CD4-positive, alpha-beta T cell treated with Interleukin-4 for 1 hour (primary cell): ENCODE measurements at regions not wholly inside any gene's neighbourhood (a gene's known extent, or its start where the extent isn't known, plus 50 kb on each side); places are given as distances from the start of the nearest gene placed in this dataset.

Source experiments
- DNase-seq, 2 donors: peaks; one replicate each; pipeline ENCODE4 v3.0.0-alpha.2; 2020 to 2022

DNA sequence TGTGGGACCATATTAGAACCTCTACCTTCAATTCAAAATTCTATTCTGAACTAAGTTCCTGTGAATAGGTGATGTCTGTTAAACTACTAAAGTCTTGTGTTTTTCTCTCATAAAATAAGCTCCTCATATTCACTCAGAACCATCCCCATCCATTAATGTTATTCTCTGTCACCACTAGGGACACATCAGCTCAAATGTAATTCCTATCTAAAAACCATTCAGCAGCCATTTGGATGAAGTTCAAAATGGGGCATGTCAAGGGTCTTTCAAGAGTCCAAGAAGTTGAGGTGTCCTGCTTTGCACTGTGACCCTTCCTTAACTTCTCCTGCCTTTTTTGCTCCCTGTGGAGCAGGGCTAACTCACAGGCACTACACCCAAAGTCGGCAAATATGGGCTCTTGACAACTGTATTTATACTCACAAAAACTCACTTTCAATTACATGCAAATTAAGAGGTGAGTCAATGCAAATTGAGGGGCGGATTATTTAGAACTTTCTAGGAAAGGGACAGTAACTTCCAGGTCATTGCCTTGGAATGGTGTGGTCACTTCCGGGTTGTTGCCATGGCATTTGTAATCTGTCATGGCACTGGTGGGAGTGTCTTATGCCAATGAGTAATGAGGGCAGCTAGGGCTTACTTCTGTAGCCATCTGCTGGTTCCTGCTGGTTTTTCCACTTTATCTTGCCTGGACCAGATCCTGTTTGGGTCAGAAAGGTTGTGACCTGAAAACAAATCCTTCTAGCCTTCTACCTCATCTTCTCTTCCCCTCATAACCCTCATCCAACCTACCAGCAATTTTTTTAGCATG is 128.2 kb upstream of the COX10 start:
- DNase-seq, result no peak

DNA sequence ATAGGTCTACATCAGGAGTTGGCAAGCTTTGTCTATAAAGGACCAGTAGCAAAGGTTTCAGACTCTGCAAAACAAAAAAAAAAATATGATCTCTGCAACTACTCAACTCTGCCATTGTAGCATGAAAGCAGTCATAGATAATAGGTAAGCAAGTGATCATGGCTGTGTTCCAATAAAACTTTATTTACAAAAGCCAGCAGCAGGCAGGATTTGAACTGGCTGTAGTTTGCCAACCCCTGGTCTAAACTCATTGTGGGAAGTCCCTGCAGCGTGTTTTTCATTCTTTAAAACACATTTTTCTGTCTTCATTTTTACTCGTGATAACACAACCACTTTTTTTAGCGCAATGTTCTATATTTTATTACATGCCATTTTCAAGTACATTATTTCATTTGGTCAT is 127.5 kb upstream of the COX10 start:
- no peak for DNase-seq

GRCh38 chr17:13943909-13944308 is 125.4 kb upstream of the COX10 start:
- no peak for DNase-seq

DNA sequence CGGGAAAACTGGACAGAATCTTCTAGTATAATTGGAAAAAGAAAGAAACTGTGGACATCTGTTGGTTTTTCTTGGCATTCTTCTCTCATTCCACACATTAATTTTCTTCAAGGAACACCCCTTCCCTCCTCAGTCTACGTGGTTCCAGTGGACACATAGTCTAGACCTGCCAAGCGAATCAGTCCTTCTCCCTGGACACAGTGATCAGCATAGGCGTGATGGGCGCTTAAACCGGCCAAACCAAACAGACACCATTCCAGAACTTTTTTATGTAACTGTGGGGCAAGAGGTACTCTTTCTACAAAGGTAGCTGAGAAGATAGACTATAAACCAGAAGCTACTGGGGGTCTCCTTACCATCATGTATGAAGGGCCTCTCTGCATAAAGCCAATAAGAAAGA is 121.8 kb upstream of the COX10 start:
- DNase-seq, result no peak

DNA sequence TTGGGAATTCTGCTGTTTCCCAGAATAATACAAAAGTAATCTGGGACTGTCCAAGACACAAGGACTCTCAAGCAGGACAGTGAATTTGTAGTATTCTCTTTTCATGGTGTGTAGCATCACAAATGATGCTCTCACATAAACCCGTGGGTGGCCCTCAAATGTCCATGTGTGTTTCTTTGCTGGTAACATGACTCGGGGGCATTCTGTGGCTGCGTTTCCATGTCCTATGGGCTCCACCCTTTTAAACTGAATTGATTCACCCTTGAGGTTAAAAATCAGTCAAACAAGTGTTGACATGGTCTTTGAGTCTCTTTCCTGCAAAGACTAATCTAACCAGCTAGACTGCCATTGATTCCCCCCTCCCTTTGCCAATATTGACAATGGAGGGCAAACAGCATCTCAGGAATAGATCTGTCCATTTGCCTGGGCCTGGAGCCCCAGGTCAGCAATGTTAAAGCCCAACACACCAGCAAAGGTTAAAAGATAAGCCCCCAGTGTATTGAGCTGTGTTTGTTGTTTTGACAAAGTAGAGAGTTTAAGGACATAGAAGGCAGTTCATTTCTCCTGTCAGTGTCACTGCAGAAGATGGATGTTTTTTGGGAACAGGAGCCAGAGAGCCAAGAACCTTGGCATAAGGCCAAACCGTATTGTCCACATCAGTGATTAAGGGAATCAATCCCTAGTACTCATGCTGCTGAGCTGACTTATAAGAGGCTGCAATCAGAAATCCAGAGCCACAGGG is 117.1 kb upstream of the COX10 start:
- no peak for DNase-seq

GRCh38 chr17:13953841-13954240 is 115.5 kb upstream of the COX10 start:
- no peak for DNase-seq

- no peak for DNase-seq
Observed at GRCh38 chr17:13957636-13958035, 111.7 kb upstream of the COX10 start.

GRCh38 chr17:13958773-13959172 is 110.5 kb upstream of the COX10 start:
- DNase-seq, result no peak

GRCh38 chr17:13961265-13961664 is 108.0 kb upstream of the COX10 start:
- no peak for DNase-seq

DNA sequence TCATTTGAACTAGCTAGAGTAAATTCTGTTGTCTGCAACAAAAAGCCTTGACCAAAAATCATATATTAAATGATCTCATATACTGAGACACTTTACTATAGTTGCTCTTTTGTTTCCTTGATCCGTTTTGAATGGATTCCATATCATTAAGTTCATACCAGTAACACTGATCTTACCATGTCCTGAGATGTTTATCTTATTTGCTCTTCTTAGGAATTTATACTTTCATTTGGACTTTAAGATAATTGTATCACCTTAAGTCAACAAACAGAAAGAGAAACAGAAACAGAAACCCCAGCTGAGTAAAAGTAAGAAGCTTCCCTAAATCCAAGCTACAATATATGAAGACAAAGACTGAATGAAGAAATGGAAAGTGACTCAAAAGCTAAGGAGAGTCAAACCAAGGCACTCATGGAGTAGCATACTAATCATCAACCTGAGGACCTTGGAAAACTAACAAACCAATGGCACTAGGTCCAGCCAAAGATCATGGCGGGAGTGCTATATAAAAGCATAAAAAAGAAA is 106.5 kb upstream of the COX10 start:
- no peak for DNase-seq

- no peak for DNase-seq
Observed at GRCh38 chr17:13967416-13967815, 101.9 kb upstream of the COX10 start.

DNA sequence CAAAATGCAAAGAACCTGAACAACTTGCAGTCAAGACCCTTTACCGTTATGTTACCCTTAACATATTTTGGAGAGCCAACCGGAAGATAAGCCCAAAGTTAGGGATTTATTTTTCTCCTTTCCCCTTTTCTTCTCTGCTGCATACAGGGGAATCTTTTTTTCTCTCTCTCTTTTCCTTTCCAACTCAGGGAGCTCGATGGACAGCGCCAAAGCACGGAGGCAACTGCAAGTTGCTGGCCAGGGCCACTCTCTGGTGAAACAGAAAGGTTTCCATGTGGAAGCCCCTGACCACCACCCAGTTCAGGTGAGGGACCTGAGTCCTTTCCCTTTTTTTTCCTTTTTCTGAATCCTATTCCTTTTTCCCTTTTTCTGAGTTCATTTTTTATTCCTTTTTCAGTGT is 98.8 kb upstream of the COX10 start:
- DNase-seq, result no peak

DNA sequence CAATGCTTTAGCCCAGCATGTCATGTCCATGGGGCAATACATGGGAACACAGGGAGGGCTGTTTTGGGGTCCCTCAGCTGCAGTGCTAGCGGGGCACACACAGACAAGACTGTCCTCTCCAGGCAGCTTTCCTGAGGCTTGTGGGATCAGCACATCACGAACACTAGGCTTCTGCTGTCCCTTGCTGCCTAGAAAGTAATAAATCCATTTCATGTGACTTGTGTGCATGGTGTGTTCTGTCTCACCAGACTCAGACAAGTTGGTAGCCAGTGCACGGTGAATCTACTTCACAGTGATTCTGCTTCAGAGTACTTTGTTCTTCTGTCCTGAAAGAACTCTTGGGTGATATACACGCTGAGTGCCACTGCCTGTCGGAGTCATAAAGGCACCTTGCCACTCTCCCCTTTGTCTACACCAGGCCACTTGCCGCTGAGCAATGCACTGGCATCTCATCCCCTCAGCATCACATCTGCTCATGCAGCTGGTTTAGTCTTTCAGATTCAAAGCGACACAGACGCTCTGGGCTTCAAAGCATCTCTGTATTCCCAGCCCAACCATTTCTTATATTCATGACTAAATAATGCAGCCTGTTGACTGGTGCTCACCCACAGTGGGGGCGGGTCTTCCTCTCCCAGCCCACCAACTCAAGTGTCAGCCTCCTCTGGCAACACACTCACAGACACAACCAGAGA is 95.2 kb upstream of the COX10 start:
- DNase-seq, result no peak

- DNase-seq, result no peak
Observed at GRCh38 chr17:13977837-13978236, 91.5 kb upstream of the COX10 start.

DNA sequence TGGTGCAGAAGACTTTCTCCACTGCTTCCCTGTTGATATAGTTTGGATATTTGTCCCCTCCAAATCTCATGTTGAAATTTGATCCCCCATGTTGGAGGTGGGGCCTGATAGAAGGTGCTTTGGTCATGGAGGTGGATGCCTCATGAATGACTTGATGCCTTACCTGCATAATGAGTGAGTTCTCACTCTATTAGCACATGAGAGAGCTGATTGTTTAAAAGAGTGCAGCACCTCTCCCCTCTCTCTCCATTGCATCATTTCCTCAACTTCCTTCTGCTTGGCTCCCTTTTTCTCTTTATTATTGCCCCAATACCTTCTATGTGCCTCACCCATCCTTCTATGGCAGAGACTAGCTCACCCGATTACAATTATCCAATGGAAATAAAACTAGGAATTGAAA is 90.8 kb upstream of the COX10 start:
- no peak for DNase-seq

DNA sequence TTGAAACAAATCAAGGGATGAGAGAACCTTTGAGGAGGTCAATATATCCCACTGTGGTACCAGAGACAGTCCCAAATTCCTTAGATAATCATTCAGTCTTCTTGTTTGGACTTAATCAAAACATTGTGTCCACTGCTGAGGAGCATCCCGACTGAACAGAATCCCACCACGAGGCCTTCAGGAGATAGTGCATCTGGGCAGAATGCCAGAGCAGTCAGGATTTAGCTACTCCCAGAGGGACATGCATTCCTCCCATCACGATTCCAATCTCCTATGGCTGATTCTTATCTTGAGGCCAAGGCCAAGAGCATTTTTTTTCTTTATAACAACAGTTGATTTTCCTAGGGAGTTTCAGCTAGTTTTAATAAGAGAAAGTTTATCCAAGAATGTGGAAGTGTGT is 87.4 kb upstream of the COX10 start:
- no peak for DNase-seq

- no peak for DNase-seq
Observed at GRCh38 chr17:13984956-13985355, 84.3 kb upstream of the COX10 start.

DNA sequence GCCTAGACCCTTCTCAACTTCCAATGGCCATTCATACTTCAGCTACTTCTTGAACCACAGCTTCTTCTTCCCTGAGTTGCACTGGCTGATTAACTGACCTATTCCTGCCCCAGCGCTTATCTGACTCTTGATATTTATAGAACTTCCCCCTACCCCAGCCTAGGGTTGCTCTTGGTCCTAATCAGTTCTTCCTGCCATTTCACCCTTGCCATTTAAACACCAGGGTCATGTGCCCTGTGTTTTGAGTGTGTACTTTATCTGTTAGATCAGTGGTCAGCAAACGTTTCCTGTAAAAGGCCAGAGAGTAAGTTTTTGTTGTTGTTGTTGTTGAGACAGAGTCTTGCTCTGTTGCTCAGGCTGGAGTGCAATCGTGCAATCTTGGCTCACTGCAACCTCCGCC is 82.4 kb upstream of the COX10 start:
- DNase-seq, result no peak

DNA sequence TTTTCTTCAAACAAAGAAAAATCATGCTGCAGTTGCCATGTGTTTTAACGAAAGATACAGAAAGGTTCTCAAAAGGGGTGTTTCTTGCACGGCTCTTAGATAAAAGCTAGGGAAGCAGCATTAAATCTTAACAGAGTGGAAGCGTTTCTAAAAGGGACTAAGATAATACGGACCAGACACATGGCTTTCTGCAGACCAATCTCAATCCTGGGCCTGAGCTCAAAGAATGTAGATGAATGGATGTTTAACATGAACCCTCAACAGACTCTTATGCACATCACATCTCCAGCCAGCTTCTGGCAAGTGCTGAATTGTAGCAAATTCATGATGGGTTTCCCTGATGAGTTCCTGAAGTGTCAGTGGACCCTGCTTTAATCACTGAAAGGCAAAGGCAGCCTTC is 80.2 kb upstream of the COX10 start:
- no peak for DNase-seq

GRCh38 chr17:13993106-13993505 is 76.2 kb upstream of the COX10 start:
- no peak for DNase-seq

- no peak for DNase-seq
Observed at GRCh38 chr17:13994050-13994449, 75.3 kb upstream of the COX10 start.

GRCh38 chr17:13995856-13996271 is 73.4 kb upstream of the COX10 start:
- DNase-seq, result no peak

GRCh38 chr17:13996276-13996675 is 73.0 kb upstream of the COX10 start:
- DNase-seq, result no peak

- DNase-seq, result no peak
Observed at GRCh38 chr17:13996748-13997147, 72.6 kb upstream of the COX10 start.
